Type B pancreatic cell (in vitro differentiated cells): ENCODE measurements at regions not wholly inside any gene's neighbourhood (a gene's known extent, or its start where the extent isn't known, plus 50 kb on each side); places are given as distances from the start of the nearest gene placed in this dataset.

Experiments used
- DNase-seq: peaks from one replicate; pipeline ENCODE4 v3.0.0; 2021; ENCODE audit warnings: mixed read lengths; ENCODE audit not compliant: unreplicated experiment; ENCODE audit errors: extremely low spot score
- H3K27ac Mint-ChIP-seq: 2 replicates; pipeline ENCODE4 v1.8.0; 2021; ENCODE audit warnings: mild to moderate bottlenecking, mixed read lengths
- H3K27me3 Mint-ChIP-seq: 2 replicates; pipeline ENCODE4 v1.8.0; 2021; ENCODE audit warnings: mixed read lengths
- H3K36me3 Mint-ChIP-seq: 2 replicates; pipeline ENCODE4 v1.8.0; 2021; ENCODE audit warnings: mixed read lengths
- H3K4me1 Mint-ChIP-seq: one replicate; pipeline ENCODE4 v1.8.0; 2021; ENCODE audit warnings: mixed read lengths; ENCODE audit not compliant: unreplicated experiment
- H3K4me3 Mint-ChIP-seq: 2 replicates; pipeline ENCODE4 v1.8.0; 2021; ENCODE audit warnings: mild to moderate bottlenecking, mixed read lengths
- H3K9me3 Mint-ChIP-seq: 2 replicates; pipeline ENCODE4 v1.8.0; 2021; ENCODE audit warnings: mixed read lengths
- CTCF ChIP-seq: fragments of 200-600 bp; sonication (generic); conservative IDR thresholded peaks from 2 replicates; pipeline ENCODE4 v1.5.0; 2021; ENCODE audit warnings: antibody characterized with exemption, mild to moderate bottlenecking

- Mint-ChIP-seq H3K4me1 (peaks cover 23% of the 10 kb centered on the region), H3K27me3 (no peaks in the 10 kb centered on the region), H3K9me3 (peaks cover 10% of the 10 kb centered on the region), H3K4me3 (no peak overlapping the region), H3K36me3 (no peaks in the 10 kb centered on the region), H3K27ac (no peak overlapping the region)
- no peak for DNase-seq
- TF ChIP-seq CTCF: no peak
Observed at GRCh38 chr16:64534180-64534780, 587.6 kb downstream of the CDH11 start.

GRCh38 chr16:64532691-64533090, 589.2 kb downstream of the CDH11 start:
- TF ChIP-seq CTCF: no peak
- Mint-ChIP-seq H3K36me3 (no peaks in the 10 kb centered on the region), H3K4me3 (no peak overlapping the region), H3K27me3 (no peaks in the 10 kb centered on the region), H3K9me3 (peaks cover 5% of the 10 kb centered on the region), H3K4me1 (peaks cover 23% of the 10 kb centered on the region), H3K27ac (no peak overlapping the region)
- no peak for DNase-seq

- H3K27me3 Mint-ChIP-seq: no peaks in the 10 kb centered on the region
- H3K27ac Mint-ChIP-seq: no peak overlapping the region
- H3K4me1 Mint-ChIP-seq: peaks cover 23% of the 10 kb centered on the region
- DNase-seq: no peak
- peaks cover 6% of the 10 kb centered on the region for H3K9me3 Mint-ChIP-seq
- no peak overlapping the region for H3K4me3 Mint-ChIP-seq
- no peaks in the 10 kb centered on the region for H3K36me3 Mint-ChIP-seq
- TF ChIP-seq CTCF: no peak
Observed at GRCh38 chr16:64532117-64532516, 589.7 kb downstream of the CDH11 start.

- Mint-ChIP-seq H3K4me1 (peaks cover 23% of the 10 kb centered on the region), H3K36me3 (no peaks in the 10 kb centered on the region), H3K27me3 (no peaks in the 10 kb centered on the region), H3K4me3 (no peak overlapping the region), H3K27ac (no peak overlapping the region), H3K9me3 (peaks cover 8% of the 10 kb centered on the region)
- no peak for DNase-seq
- TF ChIP-seq CTCF: no peak
Observed at GRCh38 chr16:64531401-64531800, 590.5 kb downstream of the CDH11 start.

- DNase-seq: no peak
- Mint-ChIP-seq H3K27me3 (no peaks in the 10 kb centered on the region), H3K36me3 (no peaks in the 10 kb centered on the region), H3K27ac (no peak overlapping the region), H3K4me1 (no peaks in the 10 kb centered on the region), H3K4me3 (no peak overlapping the region), H3K9me3 (peaks cover 3% of the 10 kb centered on the region)
- no peak for TF ChIP-seq CTCF
Observed at GRCh38 chr16:64522548-64522947, 599.3 kb downstream of the CDH11 start.

- no peaks in the 10 kb centered on the region for H3K27me3 Mint-ChIP-seq
- no peaks in the 10 kb centered on the region for H3K36me3 Mint-ChIP-seq
- H3K4me1 Mint-ChIP-seq: no peaks in the 10 kb centered on the region
- no peak for DNase-seq
- H3K9me3 Mint-ChIP-seq: no peaks in the 10 kb centered on the region
- TF ChIP-seq CTCF: no peak
- H3K4me3 Mint-ChIP-seq: no peak overlapping the region
- H3K27ac Mint-ChIP-seq: no peak overlapping the region
Observed at GRCh38 chr16:64513871-64514270, 608.0 kb downstream of the CDH11 start.
